ENCODE measurements at regions not wholly inside any gene's neighbourhood (a gene's known extent, or its start where the extent isn't known, plus 50 kb on each side); places are given as distances from the start of the nearest gene placed in this dataset.
A peak's percentile ranks its signal among the peaks of the same experiment; 100 is the strongest.

DNA sequence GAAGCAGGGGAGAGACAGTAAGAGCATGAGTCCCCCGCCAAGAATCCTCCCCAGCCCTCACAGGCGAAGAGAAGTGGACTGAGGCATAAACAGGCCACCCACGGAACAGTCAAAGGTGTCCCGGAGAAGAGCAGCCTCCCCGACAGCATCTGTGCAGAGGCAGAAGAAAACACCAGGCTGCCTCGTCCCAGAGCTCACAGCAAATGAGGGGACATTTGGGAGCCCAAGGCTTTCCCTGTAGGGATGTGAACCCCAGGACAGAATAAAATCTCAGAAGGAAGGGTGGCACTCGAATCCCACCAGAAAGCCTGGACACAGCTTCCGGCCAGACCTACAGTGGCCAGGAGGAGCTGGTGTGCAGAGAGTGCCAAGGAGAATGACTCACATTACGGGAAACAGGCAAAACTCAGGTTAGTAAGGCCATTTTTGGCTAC lies 90.4 kb downstream of the DLL1 start:
- Mint-ChIP-seq H3K9me3 (peaks cover 6 to 12% of the 10 kb centered on the region in 2 donors), H3K27me3 (ENCODE audit: low read depth in 2 of 2) (peaks cover 29 to 33% of the 10 kb centered on the region in 2 donors), H3K36me3 (peaks cover 28% of the 10 kb centered on the region), H3K4me1 (peaks cover 8 to 19% of the 10 kb centered on the region in 2 donors), H3K4me3 (no peak overlapping the region), H3K27ac (no peak overlapping the region)
- intact Hi-C loops (cut with micrococcal nuclease), result no loop called here
- Histone ChIP-seq H3K36me3 (ENCODE audit: control insufficient read depth, insufficient read depth, low read length) (no peaks in the 10 kb centered on the region), H3K27ac (ENCODE audit: low read length) (no peak overlapping the region), H3K4me3 (ENCODE audit: low read length) (no peak overlapping the region), H3K27me3 (ENCODE audit: control insufficient read depth, insufficient read depth, low read length) (no peaks in the 10 kb centered on the region), H3K4me1 (ENCODE audit: control insufficient read depth, insufficient read depth, low read length) (no peaks in the 10 kb centered on the region), H3K9me3 (ENCODE audit: control insufficient read depth, insufficient read depth, low read length) (no peaks in the 10 kb centered on the region)
- 86% methylated on average over 9 of the region's 9 CpGs for WGBS (ENCODE audit: insufficient coverage)
- DNase-seq, result no peak
- ATAC-seq, result no peak
- TF ChIP-seq CTCF (IDR thresholded peaks at IDR 0.05), result no peak

- WGBS (ENCODE audit: insufficient coverage), result 88% methylated on average over 6 of the region's 6 CpGs
- peaks cover 8 to 19% of the 10 kb centered on the region in 2 donors for H3K4me1 Mint-ChIP-seq
- peaks cover 35 to 41% of the 10 kb centered on the region in 2 donors for H3K27me3 Mint-ChIP-seq (ENCODE audit: low read depth in 2 of 2)
- peaks cover 12 to 18% of the 10 kb centered on the region in 2 donors for H3K9me3 Mint-ChIP-seq
- no peak for DNase-seq
- ATAC-seq, result no peak
- Histone ChIP-seq H3K27ac (ENCODE audit: low read length) (no peak overlapping the region), H3K36me3 (ENCODE audit: control insufficient read depth, insufficient read depth, low read length) (no peaks in the 10 kb centered on the region), H3K4me1 (ENCODE audit: control insufficient read depth, insufficient read depth, low read length) (no peaks in the 10 kb centered on the region), H3K4me3 (ENCODE audit: low read length) (no peak overlapping the region), H3K9me3 (ENCODE audit: control insufficient read depth, insufficient read depth, low read length) (no peaks in the 10 kb centered on the region), H3K27me3 (ENCODE audit: control insufficient read depth, insufficient read depth, low read length) (no peaks in the 10 kb centered on the region)
- H3K27ac Mint-ChIP-seq, result no peak overlapping the region
- H3K36me3 Mint-ChIP-seq, result peaks cover 35% of the 10 kb centered on the region
- TF ChIP-seq CTCF (IDR thresholded peaks at IDR 0.05), result no peak
- intact Hi-C loops (cut with micrococcal nuclease), result no loop called here
- no peak overlapping the region for H3K4me3 Mint-ChIP-seq
Measured at GRCh38 chr6:170199716-170200115, 91.2 kb downstream of the DLL1 start.

- ATAC-seq, result no peak
- H3K4me3 ChIP-seq (ENCODE audit: low read length), result no peak overlapping the region
- H3K27me3 ChIP-seq (ENCODE audit: control insufficient read depth, insufficient read depth, low read length), result no peaks in the 10 kb centered on the region
- DNase-seq, result no peak
- peaks cover 8 to 19% of the 10 kb centered on the region in 2 donors for H3K4me1 Mint-ChIP-seq
- H3K4me3 Mint-ChIP-seq, result no peak overlapping the region
- H3K9me3 ChIP-seq (ENCODE audit: control insufficient read depth, insufficient read depth, low read length), result no peaks in the 10 kb centered on the region
- no peak for TF ChIP-seq CTCF (IDR thresholded peaks at IDR 0.05)
- intact Hi-C loops (cut with micrococcal nuclease), result no loop called here
- H3K4me1 ChIP-seq (ENCODE audit: control insufficient read depth, insufficient read depth, low read length), result no peaks in the 10 kb centered on the region
- no CpG with 5 or more reads among the region's 2 CpGs for WGBS (ENCODE audit: insufficient coverage)
- no peaks in the 10 kb centered on the region for H3K36me3 ChIP-seq (ENCODE audit: control insufficient read depth, insufficient read depth, low read length)
- H3K27ac ChIP-seq (ENCODE audit: low read length), result no peak overlapping the region
- peaks cover 41% of the 10 kb centered on the region for H3K36me3 Mint-ChIP-seq
- no peak overlapping the region for H3K27ac Mint-ChIP-seq
- H3K27me3 Mint-ChIP-seq (ENCODE audit: low read depth in 2 of 2), result peaks cover 40 to 53% of the 10 kb centered on the region in 2 donors
- peaks cover 15 to 23% of the 10 kb centered on the region in 2 donors for H3K9me3 Mint-ChIP-seq
Measured at GRCh38 chr6:170198298-170198697, 92.6 kb downstream of the DLL1 start.

DNA sequence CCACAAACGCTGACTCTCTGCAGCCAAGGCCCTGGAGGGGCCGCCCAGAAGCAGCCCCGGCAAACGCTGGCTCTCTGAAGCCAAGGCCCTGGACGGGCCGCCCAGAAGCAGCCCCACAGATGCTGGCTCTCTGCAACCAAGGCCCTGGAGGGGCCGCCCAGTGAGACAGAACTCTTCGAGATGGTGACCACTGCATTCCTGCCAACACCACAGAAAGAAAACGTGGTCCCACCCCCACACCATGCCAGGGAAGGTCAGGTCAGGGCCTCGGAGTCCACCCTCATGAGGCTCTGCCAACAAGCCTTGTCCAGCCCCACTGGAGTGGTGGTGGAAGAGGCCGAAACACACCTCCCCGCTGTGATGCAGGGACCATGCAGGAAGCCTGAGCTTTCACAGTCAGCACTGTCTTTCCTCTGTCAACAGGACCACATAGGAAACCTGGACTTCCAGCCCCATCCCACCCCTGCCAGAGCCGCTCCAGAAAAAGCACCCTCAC lies 97.5 kb downstream of the DLL1 start:
- intact Hi-C loops (cut with micrococcal nuclease), result no loop called here
- H3K27ac ChIP-seq (ENCODE audit: low read length), result no peak overlapping the region
- no peaks in the 10 kb centered on the region for H3K9me3 ChIP-seq (ENCODE audit: control insufficient read depth, insufficient read depth, low read length)
- no peak overlapping the region for H3K4me3 ChIP-seq (ENCODE audit: low read length)
- peak in 1 of 3 donors; percentile 21 for ATAC-seq
- H3K9me3 Mint-ChIP-seq, result peaks cover 15 to 20% of the 10 kb centered on the region in 2 donors
- peaks cover 41% of the 10 kb centered on the region for H3K36me3 Mint-ChIP-seq
- H3K4me3 Mint-ChIP-seq, result no peak overlapping the region
- no peaks in the 10 kb centered on the region for H3K36me3 ChIP-seq (ENCODE audit: control insufficient read depth, insufficient read depth, low read length)
- no peaks in the 10 kb centered on the region for H3K4me1 ChIP-seq (ENCODE audit: control insufficient read depth, insufficient read depth, low read length)
- H3K27me3 ChIP-seq (ENCODE audit: control insufficient read depth, insufficient read depth, low read length), result no peaks in the 10 kb centered on the region
- no peak for TF ChIP-seq CTCF (IDR thresholded peaks at IDR 0.05)
- H3K27ac Mint-ChIP-seq, result no peak overlapping the region
- 89% methylated on average over 13 of the region's 13 CpGs for WGBS (ENCODE audit: insufficient coverage)
- DNase-seq, result no peak
- peaks cover 5 to 14% of the 10 kb centered on the region in 2 donors for H3K4me1 Mint-ChIP-seq
- H3K27me3 Mint-ChIP-seq (ENCODE audit: low read depth in 2 of 2), result peaks cover 29 to 47% of the 10 kb centered on the region in 2 donors

All from natural killer cell (primary cell).